Stimulated activated CD4-positive, alpha-beta T cell treated with anti-CD3 and anti-CD28 coated beads, Interleukin-4, amount 100 ng/mL, for 48 hours (primary cell): ENCODE measurements at regions not wholly inside any gene's neighbourhood (a gene's known extent, or its start where the extent isn't known, plus 50 kb on each side); places are given as distances from the start of the nearest gene placed in this dataset.

Experiments used
- DNase-seq, 2 donors: peaks; one replicate each; pipeline ENCODE4 v3.0.0-alpha.2; 2020; ENCODE audit warnings: low read depth in 2 of 2

DNA sequence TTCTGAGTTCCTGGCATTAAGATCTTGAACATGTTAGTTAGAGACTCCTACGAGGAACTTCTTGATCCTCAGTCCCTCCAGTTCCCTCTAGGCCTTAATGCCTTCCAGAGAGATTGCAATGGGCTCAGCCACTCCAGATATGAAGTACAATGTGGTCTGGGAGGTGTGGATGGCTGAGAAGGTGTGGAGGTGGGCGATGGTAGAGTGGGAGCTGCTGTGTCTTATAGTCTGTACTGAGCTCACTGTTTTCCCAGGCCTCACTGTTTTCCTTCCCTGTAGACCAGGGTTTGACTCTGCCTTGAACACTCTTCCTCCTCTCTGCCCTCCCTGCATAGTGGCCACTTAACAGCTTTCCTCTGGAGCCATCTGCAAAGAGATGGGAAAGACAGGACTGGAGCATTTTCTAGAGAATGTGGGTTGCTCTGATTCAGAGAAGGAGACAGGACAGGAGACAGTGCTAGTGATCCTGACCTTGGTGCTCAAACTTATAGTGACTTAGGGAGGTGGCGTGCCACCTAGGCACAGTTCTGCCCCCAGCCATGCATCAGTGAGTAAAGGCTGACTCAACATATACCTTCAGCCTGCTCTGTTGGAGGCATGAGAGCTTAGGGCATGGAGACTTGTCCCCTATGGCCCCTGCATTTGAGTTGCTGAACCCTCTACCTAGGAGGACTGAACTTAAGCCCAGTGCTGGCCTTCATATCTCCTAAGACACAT is 129.7 kb downstream of the TDRD15 start:
- DNase-seq, result no peak

DNA sequence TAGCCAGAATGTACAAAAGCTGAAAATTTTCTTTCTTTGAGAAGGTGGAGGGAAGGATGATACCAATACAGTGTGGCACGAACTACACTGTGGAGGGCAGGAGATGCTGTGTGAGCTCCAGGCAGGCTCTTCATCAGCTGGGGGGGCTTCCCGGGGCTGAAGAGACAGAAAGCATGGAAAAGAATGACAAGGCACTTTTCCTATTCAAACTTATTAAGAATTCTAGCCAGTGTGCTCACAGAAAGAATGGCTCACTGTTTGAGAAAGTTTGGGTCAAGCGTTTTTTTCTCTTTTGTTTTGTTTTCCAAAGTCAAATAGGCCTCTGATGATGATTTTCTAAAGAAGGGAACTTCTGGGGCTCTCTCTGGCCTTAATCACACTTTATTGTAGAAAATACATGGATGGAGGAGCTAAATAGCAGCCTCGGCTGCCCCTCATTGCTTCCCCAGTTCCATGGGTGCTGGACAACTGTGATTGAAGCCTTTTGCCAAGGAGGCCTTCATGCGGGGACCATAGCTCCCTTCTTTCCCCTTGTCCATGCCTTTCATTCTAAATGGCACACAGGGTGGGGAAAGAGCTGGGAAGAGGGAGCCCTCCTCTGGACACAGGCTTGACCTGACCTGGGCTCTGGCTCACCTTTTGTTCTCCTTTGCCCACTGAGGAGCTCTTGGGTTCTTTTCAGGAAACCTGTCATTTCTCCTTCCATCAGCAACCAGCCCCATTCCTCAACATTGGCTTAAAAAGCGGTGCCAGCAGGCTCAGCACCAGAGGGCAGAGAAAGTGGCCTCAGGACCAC is 130.6 kb downstream of the TDRD15 start:
- DNase-seq, result no peak

DNA sequence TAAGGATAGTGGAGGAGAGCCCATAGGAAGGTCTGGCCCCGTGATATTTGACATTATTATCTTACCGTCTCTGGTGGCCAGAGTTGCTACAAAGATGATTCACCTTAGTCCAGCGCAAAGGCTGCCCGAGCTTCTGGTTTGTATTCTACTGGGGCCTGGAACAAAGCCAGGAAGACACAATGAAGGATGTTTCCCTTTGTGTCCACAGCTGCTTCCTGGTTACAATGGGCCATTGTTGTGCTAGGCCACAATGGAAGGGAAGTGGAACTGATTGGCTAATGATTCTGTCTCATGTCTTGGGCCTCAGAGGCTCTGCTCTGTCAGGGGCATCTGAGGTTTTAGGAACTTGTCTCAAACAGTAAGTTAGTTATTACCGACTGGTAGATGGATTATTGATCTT is 132.2 kb downstream of the TDRD15 start:
- no peak for DNase-seq

DNA sequence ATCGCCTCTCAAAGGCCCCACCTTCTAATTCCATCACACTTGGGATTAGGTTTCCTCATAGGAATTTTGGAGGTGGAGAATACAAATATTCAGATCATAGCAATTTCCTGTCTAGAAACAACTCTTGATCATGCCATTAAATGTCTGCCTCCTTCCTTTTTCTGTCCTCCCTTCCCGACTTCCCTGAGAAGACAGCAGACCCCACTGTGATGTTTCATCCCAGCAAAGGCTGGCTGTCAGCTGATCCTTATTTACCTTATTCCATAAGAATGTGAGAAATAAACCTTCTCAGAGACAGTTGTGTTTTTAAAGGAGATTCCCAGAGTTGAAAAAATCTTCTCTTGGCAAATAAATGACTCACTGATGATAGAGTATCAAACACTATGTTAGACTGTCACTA is 133.9 kb downstream of the TDRD15 start:
- DNase-seq, result no peak

DNA sequence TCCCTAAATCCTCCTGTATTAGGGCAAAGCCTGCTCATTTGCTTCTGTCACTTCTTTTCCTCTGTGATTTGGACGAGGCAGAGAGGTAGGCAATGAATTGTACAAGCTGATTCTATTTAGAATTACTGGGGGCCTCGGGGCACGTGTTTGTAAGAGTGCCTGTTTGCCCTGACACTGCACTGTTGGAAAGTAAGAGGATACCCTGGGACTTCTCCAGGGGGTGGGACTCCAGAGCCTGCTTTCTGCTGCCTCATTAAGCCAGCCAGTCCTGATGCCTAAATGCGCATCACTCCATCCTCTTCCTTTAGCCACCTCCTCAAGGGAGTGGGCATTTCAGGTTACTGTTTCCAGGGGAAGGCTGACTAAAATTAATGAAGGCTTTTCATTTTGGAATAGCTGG is 134.3 kb downstream of the TDRD15 start:
- DNase-seq, result no peak

DNA sequence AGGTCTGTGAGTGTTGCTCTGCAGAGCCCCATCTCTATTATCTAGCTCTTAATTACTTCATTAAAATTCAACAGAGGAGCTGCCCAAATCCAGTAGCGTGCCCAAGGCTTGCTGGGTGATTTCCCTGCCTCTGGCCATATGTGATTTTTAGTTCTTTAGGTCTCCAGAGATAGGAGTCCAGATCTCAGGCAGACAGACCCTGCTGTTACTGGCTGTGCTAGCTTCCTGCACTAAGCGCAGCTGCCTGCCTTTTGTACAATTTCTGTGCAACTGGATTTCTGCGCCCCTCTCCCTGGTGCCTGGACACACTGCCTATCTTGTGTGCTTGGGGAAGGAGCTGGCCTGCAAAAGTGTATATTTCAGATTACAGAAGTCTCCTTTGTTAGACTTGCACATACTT is 136.5 kb downstream of the TDRD15 start:
- DNase-seq, result no peak

DNA sequence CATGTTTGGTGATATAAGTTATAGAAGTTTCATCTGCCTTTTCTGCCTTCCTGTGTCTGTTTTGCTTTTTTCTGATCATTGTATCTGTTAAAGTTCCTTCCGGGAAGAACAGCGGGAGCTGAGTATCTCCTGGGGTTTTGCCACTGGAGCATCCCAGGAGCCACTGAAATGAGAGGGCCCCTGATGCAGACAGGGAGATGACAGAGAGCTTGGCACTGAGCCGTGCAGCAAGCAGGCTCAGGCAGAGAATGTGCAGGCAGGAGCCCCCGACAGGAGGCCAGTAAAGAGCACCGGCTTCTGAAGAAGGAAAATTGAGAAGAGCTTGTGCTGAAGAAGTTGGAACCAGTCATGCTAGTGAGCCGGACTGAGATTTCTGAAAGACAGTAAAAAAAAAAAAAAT is 137.8 kb downstream of the TDRD15 start:
- no peak for DNase-seq

DNA sequence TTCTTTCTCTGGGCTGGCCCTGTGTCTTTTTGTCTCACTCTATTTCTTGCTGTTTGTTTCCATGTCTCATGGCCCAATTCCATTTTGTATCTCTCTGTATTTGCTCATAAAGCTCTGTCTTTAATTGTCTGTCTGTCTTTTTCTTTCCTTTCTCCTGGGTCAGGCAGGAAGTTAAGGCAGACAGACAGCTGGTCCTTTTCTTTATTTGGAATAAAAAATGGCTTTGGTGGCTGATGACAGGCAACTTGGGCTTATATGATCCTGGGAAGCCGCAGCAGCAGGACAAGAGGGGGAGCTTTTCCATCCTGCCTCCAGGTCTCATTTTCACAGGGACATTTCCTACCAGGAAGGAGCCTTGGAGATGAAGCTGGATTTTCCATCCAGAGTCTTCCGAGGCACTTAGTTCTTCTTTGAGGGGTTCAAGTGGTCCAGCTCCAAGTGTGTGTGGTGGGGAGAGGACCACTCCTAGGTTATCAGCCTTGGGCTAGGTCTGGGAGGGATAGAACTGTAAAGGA is 138.7 kb downstream of the TDRD15 start:
- DNase-seq, result no peak

DNA sequence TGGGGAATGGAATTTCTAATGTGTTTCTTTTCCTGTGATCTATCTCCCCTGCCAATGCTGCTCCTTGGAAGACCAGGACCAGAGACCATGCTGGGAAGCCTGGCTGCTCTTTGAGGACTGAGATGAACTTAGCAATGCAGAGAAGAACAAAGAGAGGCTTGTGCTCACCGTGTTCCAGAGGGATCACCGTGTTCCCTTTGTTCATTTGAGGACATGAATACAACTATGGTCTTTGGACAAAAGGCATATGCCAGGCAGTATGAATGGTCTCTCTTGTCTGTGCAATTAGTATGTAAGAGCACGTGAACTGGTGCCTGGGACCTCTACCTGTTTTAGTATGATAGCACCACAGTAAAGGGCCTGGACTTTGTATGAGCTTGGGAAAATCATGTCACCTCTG is 139.9 kb downstream of the TDRD15 start:
- no peak for DNase-seq

DNA sequence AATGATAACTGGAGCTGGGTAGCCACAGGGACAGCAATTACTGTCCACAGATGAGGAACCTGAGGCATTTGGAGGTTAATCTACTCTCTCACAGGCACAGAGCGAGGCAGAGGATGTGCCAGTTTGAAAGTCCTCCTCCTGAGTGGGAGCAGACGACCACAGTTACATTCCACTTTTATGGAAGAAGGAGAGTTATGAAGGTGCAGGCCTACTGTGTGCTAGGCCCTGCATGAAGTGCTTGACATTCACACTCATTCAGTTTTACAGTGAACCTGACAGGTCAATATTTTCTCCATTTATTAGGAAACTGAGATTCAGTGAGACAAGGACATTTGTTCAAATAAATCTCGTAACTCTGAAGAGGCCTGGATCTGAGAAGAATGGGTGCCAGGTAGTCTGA is 142.0 kb downstream of the TDRD15 start:
- DNase-seq, result no peak

DNA sequence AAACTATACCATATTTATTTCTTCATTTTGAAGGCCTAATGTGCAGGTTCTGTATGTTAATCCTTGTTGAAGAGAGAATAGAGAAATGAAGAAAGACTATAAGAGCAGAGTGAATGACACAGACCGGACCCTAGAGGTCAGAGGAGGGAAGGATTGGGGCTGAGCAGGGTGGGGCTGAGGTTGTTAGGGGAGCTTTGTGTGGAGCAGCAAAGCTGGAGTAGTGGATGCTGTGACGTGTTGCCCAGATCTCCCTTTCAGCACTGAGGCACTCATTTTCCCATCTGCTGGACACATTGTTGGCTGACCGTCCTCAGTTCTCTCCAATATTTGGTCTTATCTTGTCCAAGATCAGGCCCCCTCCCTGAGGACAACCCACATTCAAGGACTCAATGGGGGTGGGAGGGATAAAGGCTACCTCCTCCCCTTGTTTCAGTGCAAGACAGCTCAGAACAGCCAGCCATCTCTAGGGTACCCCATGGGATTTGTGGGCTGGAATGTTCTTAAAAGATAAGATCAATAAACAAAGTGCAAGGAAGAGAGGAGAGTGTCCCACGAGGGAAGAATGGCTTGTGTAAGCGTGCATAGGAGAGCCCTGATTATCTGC is 143.6 kb downstream of the TDRD15 start:
- no peak for DNase-seq

DNA sequence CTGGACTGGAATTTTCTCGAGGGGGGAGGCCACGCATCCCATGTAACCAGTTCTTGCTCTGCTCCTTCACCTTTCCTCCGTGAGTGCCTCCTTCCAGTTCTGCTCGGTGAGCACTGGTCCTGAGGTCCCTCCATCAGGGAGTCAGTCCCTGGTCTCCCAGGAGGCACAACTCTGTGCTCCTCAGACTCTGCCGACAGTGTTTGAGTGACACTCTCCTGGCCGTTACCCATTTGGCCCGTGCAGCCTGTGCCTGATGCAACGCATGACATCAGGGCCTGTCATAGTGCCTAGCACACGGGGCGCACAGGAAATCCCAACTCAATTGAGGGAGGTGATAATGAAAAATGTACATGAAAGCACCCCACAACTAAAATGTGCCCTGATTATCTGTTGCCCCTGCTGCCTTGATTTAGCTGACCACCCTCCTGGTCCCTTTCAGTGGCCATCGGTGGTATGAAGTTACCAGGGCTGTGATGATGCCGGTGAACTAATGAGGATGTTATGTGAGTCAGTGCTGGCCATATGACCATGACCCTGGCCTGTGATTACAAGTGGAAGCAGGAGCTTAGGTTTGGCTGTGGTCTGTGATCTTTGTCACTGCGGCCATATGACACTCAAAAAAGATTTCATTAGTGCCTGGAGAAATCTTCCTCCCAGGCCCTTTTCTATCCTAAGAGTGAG is 144.6 kb downstream of the TDRD15 start:
- no peak for DNase-seq

DNA sequence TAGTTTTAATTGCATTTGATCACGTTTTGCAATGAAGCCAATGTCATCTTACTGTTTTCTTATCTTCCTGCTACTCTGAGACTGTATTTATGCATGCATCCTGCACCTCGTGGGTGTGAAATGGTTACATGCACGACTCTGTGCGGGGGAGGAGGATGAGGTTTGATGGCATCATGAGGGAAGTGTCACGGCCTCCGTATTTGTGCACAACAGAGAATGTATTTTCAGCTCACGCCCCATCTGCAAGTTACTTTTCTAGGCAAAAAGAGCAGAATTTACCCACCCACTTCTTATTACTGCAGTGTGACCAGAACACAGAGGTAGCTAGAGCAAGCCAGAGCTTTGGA is 145.1 kb downstream of the TDRD15 start:
- DNase-seq, result no peak

DNA sequence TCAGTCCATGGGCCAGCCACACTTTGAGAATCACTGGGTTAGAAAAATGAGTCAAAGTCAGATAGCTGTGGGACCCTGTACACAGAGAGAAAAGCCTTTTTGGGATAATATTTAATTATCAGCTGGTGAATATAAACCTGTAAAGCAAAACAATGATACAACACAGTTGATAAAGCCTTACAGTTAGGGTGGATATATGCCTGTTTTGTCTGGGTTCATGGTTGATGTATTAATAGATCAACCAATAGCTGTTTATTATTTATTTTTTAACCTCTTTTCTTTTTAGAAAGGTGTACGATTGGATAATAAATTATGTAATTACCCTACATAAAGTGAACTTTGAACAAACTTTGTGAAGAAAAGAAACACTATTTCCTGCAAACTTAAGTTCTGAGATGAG is 145.6 kb downstream of the TDRD15 start:
- no peak for DNase-seq

DNA sequence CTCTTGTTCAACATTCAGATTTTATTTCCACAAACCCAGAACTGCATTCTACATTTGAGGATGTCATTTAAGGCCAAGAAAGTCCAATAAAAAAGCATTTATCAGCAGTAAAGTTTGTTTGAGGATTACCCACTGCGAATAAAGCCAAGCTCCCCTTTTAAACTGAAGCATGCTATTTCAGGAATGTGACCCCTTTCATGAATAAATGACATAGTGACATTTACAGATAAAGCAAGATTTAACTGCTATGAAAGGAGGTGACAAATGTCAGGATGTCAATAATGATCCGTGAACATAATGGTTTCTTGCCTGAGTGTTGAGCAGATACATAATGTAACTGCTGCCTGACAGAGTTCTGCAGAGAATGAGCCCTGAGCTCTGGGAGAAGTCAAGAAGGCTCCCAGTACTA is 146.3 kb downstream of the TDRD15 start:
- no peak for DNase-seq

DNA sequence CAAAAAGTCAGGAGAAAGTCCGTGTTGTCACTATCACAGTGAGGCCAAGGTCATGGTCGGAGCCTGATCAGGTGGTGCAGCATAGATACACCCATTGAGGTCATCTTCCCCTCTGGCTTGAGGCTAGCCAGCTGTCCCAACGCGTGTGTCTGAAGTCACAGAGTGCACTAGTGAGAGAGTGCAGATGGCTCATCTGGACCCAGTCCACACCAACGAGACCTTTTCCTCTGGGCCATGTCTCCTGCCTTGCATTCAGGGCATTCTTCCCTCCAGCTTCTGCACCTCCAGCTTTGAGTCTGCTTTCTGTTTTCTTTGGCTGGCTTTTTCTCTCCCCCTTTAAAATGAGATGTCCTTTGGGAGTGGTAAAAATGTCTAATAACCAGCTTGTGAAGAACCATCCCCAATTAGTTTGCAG is 146.9 kb downstream of the TDRD15 start:
- DNase-seq, result no peak

DNA sequence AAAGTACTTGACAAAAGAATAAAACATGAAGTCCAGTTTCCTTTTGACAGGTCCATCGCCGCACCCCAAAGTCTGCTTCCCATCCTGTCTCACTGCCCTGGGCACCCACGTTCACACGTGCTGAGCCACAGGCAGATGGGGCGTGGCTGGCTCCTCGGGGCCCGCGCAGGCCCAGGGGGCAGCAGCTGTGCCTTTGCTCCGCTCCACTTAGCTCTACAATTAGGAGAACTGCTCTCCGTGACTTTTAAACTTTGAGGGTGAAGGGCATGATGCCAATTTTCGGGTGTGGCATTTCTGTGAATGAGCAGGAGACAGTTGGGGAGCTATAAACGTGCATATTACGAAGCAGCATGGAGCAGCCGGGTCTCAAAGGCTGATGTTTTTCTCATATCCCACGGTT is 152.4 kb downstream of the TDRD15 start:
- DNase-seq, result no peak

DNA sequence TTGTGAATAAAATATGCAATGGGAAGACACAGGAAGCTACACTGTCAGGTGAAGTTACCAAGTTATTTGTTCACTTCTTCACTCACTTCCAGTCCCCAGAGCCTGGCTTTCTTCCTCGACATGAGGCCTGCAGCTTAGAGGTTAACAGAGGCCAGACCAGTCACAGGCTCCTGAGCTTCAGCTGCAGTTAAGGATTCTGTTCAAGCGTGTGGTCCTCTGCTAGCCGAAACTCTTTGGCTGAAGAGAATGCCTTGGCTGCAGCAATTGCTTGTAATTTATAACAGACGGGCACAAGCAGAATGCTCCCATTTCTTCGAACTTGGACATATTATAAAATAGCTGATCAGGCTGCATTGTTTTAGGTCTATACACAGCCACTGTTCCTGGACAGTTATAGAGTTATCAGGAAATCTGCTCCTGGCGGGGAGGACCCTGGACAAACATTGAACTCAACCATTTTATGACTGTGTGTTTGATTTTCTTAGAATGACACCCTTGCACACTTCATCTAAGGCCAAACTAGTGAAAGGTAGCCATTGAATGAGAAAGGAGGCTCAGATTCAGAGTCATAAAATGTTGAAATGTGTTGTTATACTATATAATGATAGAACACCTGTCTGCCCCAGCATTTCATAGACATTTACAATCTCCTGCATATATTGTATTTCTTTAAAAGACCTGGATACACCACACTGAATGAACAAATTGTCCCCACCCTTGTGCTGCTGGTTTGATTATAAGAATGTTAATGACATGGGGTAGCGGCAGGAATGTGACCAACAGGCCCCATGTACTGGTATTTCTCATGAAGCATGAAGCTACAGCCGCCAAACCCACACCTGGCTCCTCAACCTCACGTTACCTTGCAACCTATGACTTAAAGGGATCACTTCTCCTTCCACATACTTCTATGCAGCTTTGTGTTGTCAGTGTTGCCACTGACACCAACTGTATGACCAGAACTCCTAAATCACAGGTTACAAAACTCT is 153.6 kb downstream of the TDRD15 start:
- no peak for DNase-seq

DNA sequence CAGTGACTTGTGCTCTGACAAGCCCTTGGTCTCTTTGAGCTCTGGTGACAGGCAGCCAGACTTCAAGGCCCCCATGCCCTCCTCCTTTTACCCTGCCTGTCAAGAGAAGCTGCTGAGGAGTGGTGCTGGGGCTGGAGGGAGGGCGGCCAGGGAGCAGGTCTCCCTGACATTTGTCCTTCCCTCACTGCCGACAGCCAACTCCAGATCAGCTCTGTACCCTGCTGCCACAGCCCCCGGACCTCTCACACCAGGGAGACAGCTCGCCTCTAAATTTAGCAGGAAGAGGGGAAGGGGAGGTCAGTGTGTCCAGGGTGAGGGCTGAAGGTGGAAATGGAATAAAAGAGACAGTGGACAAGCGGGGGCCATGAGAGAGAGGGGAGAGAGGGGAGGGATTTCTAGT is 155.8 kb downstream of the TDRD15 start:
- DNase-seq, result no peak

DNA sequence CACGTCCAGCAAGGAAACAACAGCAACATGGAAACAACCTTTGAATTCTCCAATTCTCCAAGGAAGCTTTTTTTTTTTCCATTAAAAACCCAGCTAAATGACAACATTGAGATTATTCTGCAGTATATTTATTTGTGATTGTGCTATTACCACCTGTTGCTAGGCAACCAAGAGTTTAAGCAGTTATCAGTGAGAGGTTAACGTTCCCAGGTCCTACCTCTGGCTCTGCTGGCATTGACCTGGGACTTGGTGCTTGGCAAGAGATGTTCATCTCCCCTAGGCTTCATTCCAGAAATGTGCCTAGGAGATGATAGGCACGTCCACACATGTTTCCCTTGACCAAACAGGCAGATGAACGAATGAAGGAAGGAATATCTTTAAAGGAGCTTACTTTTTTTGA is 157.0 kb downstream of the TDRD15 start:
- no peak for DNase-seq

DNA sequence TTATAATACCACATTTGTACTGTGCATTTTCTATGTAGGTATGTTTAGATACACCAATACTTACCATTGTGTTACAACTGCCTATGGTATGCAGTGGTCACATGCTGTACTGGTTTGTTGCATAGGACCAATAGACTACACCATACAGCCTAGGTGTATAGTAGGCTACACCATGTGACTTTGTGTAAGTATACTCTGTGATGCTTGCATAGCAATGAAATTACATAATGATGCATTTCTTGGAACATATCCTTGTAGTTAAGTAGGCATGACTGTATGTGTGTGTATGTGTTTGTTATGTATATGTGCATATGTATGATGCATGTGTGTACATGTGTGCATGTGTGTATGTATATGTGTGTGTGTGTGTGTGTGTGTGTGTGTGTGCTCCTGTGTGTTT is 157.6 kb downstream of the TDRD15 start:
- DNase-seq, result no peak
